ENCODE measurements at regions not wholly inside any gene's neighbourhood (a gene's known extent, or its start where the extent isn't known, plus 50 kb on each side); places are given as distances from the start of the nearest gene placed in this dataset.

DNA sequence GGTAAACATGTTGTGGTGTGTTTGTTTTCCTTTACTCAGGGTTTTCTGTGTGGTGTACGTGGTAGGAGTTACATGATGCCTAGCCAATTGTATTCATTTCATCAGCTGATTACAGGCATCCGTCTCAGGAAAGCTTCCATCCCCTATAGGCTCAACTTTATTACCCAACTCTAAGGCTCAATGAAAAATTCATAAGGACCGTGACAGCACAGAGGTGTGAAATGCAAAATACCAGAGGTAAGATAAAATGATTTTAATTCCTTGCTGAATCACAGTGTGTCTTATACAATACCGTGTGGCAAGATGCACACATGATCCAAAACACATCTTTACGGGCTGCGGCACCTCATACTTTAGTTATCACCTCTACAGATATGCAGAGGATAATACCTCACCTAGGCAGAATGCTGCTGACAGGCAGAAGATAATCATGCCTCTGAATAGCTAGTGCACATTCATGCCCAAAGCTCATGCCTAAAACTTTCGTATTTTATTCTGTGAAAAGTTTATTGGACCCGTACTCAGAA is 87.2 kb upstream of the DIO2 start:
- H4K20me1 ChIP-seq (ENCODE audit: control insufficient read depth, insufficient read depth, insufficient read length) = no peaks in the 10 kb centered on the region
- no peak overlapping the region for H3K4ac ChIP-seq (ENCODE audit: low read depth, low read length)
- no peak overlapping the region for H3K14ac ChIP-seq (ENCODE audit: insufficient read depth, low read length)
- no peak overlapping the region for H2BK12ac ChIP-seq (ENCODE audit: insufficient read length, low read depth, low read length)
- H4K91ac ChIP-seq (ENCODE audit: insufficient read length, low read depth, low read length) = no peak overlapping the region
- H3K27ac Mint-ChIP-seq = no peak overlapping the region
- H2BK20ac ChIP-seq (ENCODE audit: low read depth, low read length, poor library complexity, severe bottlenecking) = no peak overlapping the region
- no peaks in the 10 kb centered on the region for H3K9me3 ChIP-seq (ENCODE audit: control insufficient read depth, low read depth, low read length)
- no peak overlapping the region for H3K23ac ChIP-seq (ENCODE audit: insufficient read length, low read depth, low read length)
- no peaks in the 10 kb centered on the region for H3K23me2 ChIP-seq (ENCODE audit: insufficient read length, low read depth, low read length, poor library complexity, severe bottlenecking)
- no peak overlapping the region for H3K18ac ChIP-seq (ENCODE audit: insufficient read length, low read depth, low read length)
- H2BK5ac ChIP-seq (ENCODE audit: insufficient read length, low read length) = no peak overlapping the region
- H3K27ac ChIP-seq (ENCODE audit: insufficient read length, low read depth, low read length) = no peak overlapping the region
- no peak overlapping the region for H3K9ac ChIP-seq (ENCODE audit: extremely low read depth, insufficient read length, low read length)
- H3K56ac ChIP-seq (ENCODE audit: insufficient read length, low read depth, low read length) = no peak overlapping the region
- H3K4me3 Mint-ChIP-seq = no peak overlapping the region
- H3K4me1 Mint-ChIP-seq = no peaks in the 10 kb centered on the region
- no peak overlapping the region for H4K8ac ChIP-seq (replicated peaks; ENCODE audit: insufficient read length, low read depth, low read length)
- no peaks in the 10 kb centered on the region for H3K4me1 ChIP-seq (ENCODE audit: insufficient read depth, low read length)
- no peaks in the 10 kb centered on the region for H3K27me3 Mint-ChIP-seq (ENCODE audit: low read depth)
- no peak for DNase-seq
- no peak overlapping the region for H2BK120ac ChIP-seq (ENCODE audit: low read depth, low read length, poor library complexity, severe bottlenecking)
- H3K79me1 ChIP-seq (ENCODE audit: insufficient read depth, low read depth, low read length, poor library complexity, severe bottlenecking) = no peaks in the 10 kb centered on the region
- TF ChIP-seq, protein P1, sequence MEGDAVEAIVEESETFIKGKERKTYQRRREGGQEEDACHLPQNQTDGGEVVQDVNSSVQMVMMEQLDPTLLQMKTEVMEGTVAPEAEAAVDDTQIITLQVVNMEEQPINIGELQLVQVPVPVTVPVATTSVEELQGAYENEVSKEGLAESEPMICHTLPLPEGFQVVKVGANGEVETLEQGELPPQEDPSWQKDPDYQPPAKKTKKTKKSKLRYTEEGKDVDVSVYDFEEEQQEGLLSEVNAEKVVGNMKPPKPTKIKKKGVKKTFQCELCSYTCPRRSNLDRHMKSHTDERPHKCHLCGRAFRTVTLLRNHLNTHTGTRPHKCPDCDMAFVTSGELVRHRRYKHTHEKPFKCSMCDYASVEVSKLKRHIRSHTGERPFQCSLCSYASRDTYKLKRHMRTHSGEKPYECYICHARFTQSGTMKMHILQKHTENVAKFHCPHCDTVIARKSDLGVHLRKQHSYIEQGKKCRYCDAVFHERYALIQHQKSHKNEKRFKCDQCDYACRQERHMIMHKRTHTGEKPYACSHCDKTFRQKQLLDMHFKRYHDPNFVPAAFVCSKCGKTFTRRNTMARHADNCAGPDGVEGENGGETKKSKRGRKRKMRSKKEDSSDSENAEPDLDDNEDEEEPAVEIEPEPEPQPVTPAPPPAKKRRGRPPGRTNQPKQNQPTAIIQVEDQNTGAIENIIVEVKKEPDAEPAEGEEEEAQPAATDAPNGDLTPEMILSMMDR (conservative IDR thresholded peaks at IDR 0.05) = no peak
- H4K5ac ChIP-seq (ENCODE audit: insufficient read length, low read depth, low read length) = no peak overlapping the region
- no peak overlapping the region for H2AFZ ChIP-seq (ENCODE audit: low read length)
- H2BK15ac ChIP-seq (ENCODE audit: low read depth, low read length) = no peak overlapping the region
- no peaks in the 10 kb centered on the region for H3K36me3 Mint-ChIP-seq (ENCODE audit: insufficient read depth in 1 of 3, low read depth in 3 of 3)
- WGBS (ENCODE audit: extremely low coverage, insufficient read length, low lambda C conversion rate) = no CpG with 5 or more reads among the region's 8 CpGs
- no peak overlapping the region for H3T11ph ChIP-seq (ENCODE audit: low read length)
- H3K79me2 ChIP-seq (ENCODE audit: insufficient read depth, low read length) = no peaks in the 10 kb centered on the region
- H3K27me3 ChIP-seq (ENCODE audit: insufficient read depth, low read length) = no peaks in the 10 kb centered on the region
- no peak overlapping the region for H3K4me2 ChIP-seq (ENCODE audit: insufficient read depth, insufficient read length, low read length)
- H2AK5ac ChIP-seq (ENCODE audit: insufficient read length, low read length) = no peak overlapping the region
- H3K9me3 Mint-ChIP-seq = peaks cover 2 to 4% of the 10 kb centered on the region in 2 experiments; a peak in 3 of 5 replicates

Measured in H9 (cell line).